HCT116 (cell line): ENCODE measurements at regions not wholly inside any gene's neighbourhood (a gene's known extent, or its start where the extent isn't known, plus 50 kb on each side); places are given as distances from the start of the nearest gene placed in this dataset.

Source experiments
- ATAC-seq: fragments of 200-7000 bp; cut with Tn5 transposase; 2 replicates; pipeline ENCODE4 v1.9.1; 2020; ENCODE audit warnings: mild to moderate bottlenecking, moderate library complexity
- BruUV-seq: library from RNA; stranded (reverse); fragments of 400-500 nt; replicated peaks from 2 replicates; lab custom pipeline; 2021; lab: Mats Ljungman, UMichigan
- CTCF ChIA-PET: fragments of 300-600 bp; sonication (Branson Sonifier 250); formaldehyde crosslinking; loops from one replicate; lab custom pipeline; 2021; ENCODE audit warnings: antibody characterized with exemption; lab: Charles Lee
- POLR2A ChIA-PET: fragments of 300-600, 350-600 bp; sonication (Branson Sonifier 250); formaldehyde crosslinking; loops from one replicate; lab custom pipeline; 2021; ENCODE audit warnings: antibody characterized with exemption; lab: Charles Lee
- RAD21 ChIA-PET, 2 experiments: fragments of 300-600 bp; sonication (Branson Sonifier 250); formaldehyde crosslinking; loops; one replicate each; lab custom pipeline; 2023; ENCODE audit warnings: low total read pairs in 2 of 2; ENCODE audit not compliant: uncharacterized antibody in 2 of 2, unreplicated experiment in 2 of 2, low non-redundant PET in 1 of 2; lab: Charles Lee
- DNase-seq: peaks from one replicate; pipeline ENCODE4 v3.0.0-alpha.2; 2010; ENCODE audit warnings: low read depth, low spot score
- H2AFZ ChIP-seq: fragments of 200-600 bp; shearing (Covaris generic), sonication (generic); 2 replicates; pipeline ENCODE4 v1.6.1; 2017; ENCODE audit warnings: low read depth, mixed run types, mixed read lengths, antibody characterized with exemption, low read length; ENCODE audit not compliant: poor library complexity, severe bottlenecking
- H3K27ac ChIP-seq: 2 replicates; pipeline ENCODE4 v1.5.1; 2012; ENCODE audit warnings: low read depth, low read length
- H3K27me3 ChIP-seq: fragments of 200-600 bp; sonication (generic); 2 replicates; pipeline ENCODE4 v1.6.1; 2016; ENCODE audit warnings: mixed run types, low read length, mixed read lengths; ENCODE audit not compliant: insufficient read depth
- H3K36me3 ChIP-seq, 2 experiments: fragments of 200-500 bp in 1 of 2; fragments of 200-600 bp in 1 of 2; sonication (Bioruptor generic) in 1 of 2; sonication (generic) in 1 of 2; 2 replicates each; pipeline versions ENCODE4 v1.5.1 to v1.6.1; 2014 to 2016; ENCODE audit warnings: low read length in 2 of 2, inconsistent platforms in 1 of 2, mixed read lengths in 1 of 2, mixed run types in 1 of 2; ENCODE audit not compliant: insufficient read depth in 2 of 2, control insufficient read depth in 1 of 2
- H3K4me1 ChIP-seq, 2 experiments: fragments of 200-600 bp in 1 of 2; sonication (generic) in 1 of 2; 2 replicates each; pipeline versions ENCODE4 v1.5.1 to v1.6.1; 2012 to 2017; ENCODE audit warnings: low read length in 2 of 2, inconsistent platforms in 1 of 2, mild to moderate bottlenecking in 1 of 2, mixed read lengths in 1 of 2, mixed run types in 1 of 2, moderate library complexity in 1 of 2; ENCODE audit not compliant: insufficient read depth in 2 of 2, control insufficient read depth in 1 of 2
- H3K4me2 ChIP-seq: fragments of 200-600 bp; sonication (generic); 2 replicates; pipeline ENCODE4 v1.6.1; 2017; ENCODE audit warnings: mixed run types, low read length, mixed read lengths
- H3K4me3 ChIP-seq, 2 experiments: fragments of 200-600 bp in 1 of 2; sonication (generic) in 1 of 2; replicated peaks in 1 of 2; 2 replicates each; pipeline ENCODE4 v1.5.1; 2011 to 2016; ENCODE audit warnings: low read length in 2 of 2, control low read depth in 1 of 2, low read depth in 1 of 2, mild to moderate bottlenecking in 1 of 2, mixed read lengths in 1 of 2, mixed run types in 1 of 2
- H3K79me2 ChIP-seq: fragments of 200-600 bp; sonication (generic); 2 replicates; pipeline ENCODE4 v1.6.1; 2017; ENCODE audit warnings: mild to moderate bottlenecking, mixed run types, low read length, moderate library complexity, mixed read lengths; ENCODE audit not compliant: insufficient read depth
- H3K9ac ChIP-seq: fragments of 200-600 bp; sonication (generic); 2 replicates; pipeline ENCODE4 v1.6.1; 2016; ENCODE audit warnings: low read length, mixed read lengths
- H3K9me2 ChIP-seq: fragments of 200-600 bp; sonication (generic), shearing (Covaris generic); 2 replicates; pipeline ENCODE4 v1.6.1; 2017; ENCODE audit warnings: mixed run types, mild to moderate bottlenecking, moderate library complexity; ENCODE audit not compliant: insufficient read depth
- H3K9me3 ChIP-seq, 2 experiments: fragments of 200-500 bp in 1 of 2; fragments of 200-600 bp in 1 of 2; sonication (Bioruptor generic) in 1 of 2; sonication (generic) in 1 of 2; 2 replicates each; pipeline ENCODE4 v1.6.1; 2014 to 2017; ENCODE audit warnings: low read length in 2 of 2, mixed read lengths in 2 of 2, inconsistent platforms in 1 of 2, low read depth in 1 of 2, mild to moderate bottlenecking in 1 of 2, mixed run types in 1 of 2, moderate library complexity in 1 of 2; ENCODE audit not compliant: control insufficient read depth in 1 of 2, insufficient read depth in 1 of 2
- H4K20me1 ChIP-seq: fragments of 200-600 bp; sonication (generic), shearing (Covaris generic); 2 replicates; pipeline ENCODE4 v1.6.1; 2017; ENCODE audit warnings: mixed run types, mild to moderate bottlenecking, moderate library complexity; ENCODE audit not compliant: insufficient read depth
- ATF3 ChIP-seq: IDR thresholded peaks from 2 replicates; pipeline ENCODE4 v1.6.1; 2012
- ELF1 ChIP-seq: IDR thresholded peaks from 2 replicates; pipeline ENCODE4 v1.6.1; 2012; ENCODE audit warnings: low read depth, borderline replicate concordance
- EZH2 ChIP-seq: fragments of 200-600 bp; sonication (generic); IDR thresholded peaks from 2 replicates; pipeline ENCODE4 v1.6.1; 2017; ENCODE audit warnings: antibody characterized with exemption, mixed run types
- REST ChIP-seq: IDR thresholded peaks from 2 replicates; pipeline ENCODE4 v1.6.1; 2012; ENCODE audit warnings: low read depth
- SP1 ChIP-seq: IDR thresholded peaks from 2 replicates; pipeline ENCODE4 v1.6.1; 2012; ENCODE audit warnings: low read depth
- TCF7L2 ChIP-seq: IDR thresholded peaks from 2 replicates; pipeline ENCODE4 v1.7.0; 2011; ENCODE audit warnings: borderline replicate concordance, inconsistent platforms; ENCODE audit not compliant: insufficient read depth, insufficient read length; ENCODE audit errors: extremely low read depth
- YY1 ChIP-seq: IDR thresholded peaks from 2 replicates; pipeline ENCODE4 v1.6.1; 2011; ENCODE audit warnings: low read length, low read depth, moderate library complexity, mild to moderate bottlenecking; ENCODE audit not compliant: insufficient replicate concordance; ENCODE audit errors: extremely low read depth
- ZFX ChIP-seq: fragments of 450-650 bp; IDR thresholded peaks from 2 replicates; pipeline ENCODE4 v1.6.1; 2017
- intact Hi-C: fragments of 100-400 bp; cut with micrococcal nuclease; formaldehyde crosslinking; loops from 2 replicates; pipeline ENCODE4 v1.10.0; 2022

GRCh38 chr9:23603311-23603710, 222.7 kb downstream of the ELAVL2 start:
- Histone ChIP-seq H2AFZ (no peak overlapping the region), H3K9ac (no peak overlapping the region), H3K27ac (no peak overlapping the region), H4K20me1 (no peaks in the 10 kb centered on the region), H3K9me3 (peaks cover 3 to 8% of the 10 kb centered on the region in 2 experiments; a peak in 2 of 4 replicates), H3K79me2 (no peaks in the 10 kb centered on the region), H3K4me3 (no peak overlapping the region), H3K36me3 (no peaks in the 10 kb centered on the region), H3K4me1 (no peaks in the 10 kb centered on the region), H3K4me2 (no peak overlapping the region), H3K27me3 (no peaks in the 10 kb centered on the region), H3K9me2 (no peaks in the 10 kb centered on the region)
- RAD21 ChIA-PET = no interaction called here
- TF ChIP-seq TCF7L2 (no peak), EZH2 (no peak), ZFX (no peak), ATF3 (no peak), SP1 (no peak), YY1 (no peak), REST (no peak), ELF1 (no peak)
- POLR2A ChIA-PET = no interaction called here
- BruUV-seq = no TSS peak
- ATAC-seq (no peak), DNase-seq (no peak)
- intact Hi-C loops = no loop called here
- CTCF ChIA-PET = no interaction called here
